ENCODE measurements at regions not wholly inside any gene's neighbourhood (a gene's known extent, or its start where the extent isn't known, plus 50 kb on each side); places are given as distances from the start of the nearest gene placed in this dataset.

DNA sequence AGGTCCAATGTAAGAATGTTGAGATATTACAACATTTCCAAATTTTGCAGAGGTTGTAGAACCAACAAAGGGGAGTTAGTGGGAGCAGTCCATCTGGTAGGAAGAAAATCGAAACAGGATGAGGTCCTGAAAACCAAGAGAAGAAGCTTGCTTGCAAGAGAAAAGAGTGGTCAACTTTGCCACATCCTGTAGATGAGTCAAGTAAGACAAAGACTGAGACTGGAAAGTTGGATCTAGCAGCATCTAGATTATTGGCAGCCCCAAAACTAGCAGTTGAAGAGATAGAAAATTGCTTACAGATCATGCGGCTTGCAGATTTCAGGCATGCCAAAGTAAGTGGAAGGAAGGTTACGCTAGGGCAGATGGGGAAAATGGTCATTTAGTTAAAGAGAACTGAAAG, 378.9 kb downstream of the GRB14 start:
- no peak overlapping the region for H3K4me3 ChIP-seq (ENCODE audit: low read depth, low read length)
- DNase-seq: no peak

DNA sequence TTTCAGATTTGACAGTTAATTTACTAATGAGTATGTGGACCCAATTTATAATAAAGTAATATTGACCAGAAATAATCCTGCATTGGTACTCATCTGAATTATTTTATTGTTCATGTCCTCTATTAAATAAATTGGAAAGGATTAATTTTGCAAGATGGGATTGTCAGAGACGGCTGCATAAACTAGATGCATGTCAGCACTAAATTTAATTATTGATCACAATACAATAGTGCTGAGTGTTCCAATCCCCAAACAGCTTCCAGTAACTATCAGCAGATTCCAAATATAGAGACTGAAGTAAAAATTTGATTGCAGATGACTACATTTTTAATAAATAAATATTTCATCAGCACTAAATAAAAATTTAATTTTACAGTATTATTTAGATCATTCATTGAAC, 387.2 kb downstream of the GRB14 start:
- H3K27ac ChIP-seq: no peak overlapping the region
- no peaks in the 10 kb centered on the region for H3K36me3 ChIP-seq
- H3K9me3 ChIP-seq (ENCODE audit: severe bottlenecking): no peaks in the 10 kb centered on the region
- H3K4me3 ChIP-seq (ENCODE audit: low read depth, low read length): no peak overlapping the region
- DNase-seq: no peak
- no peaks in the 10 kb centered on the region for H3K27me3 ChIP-seq (ENCODE audit: insufficient read depth, low read depth, severe bottlenecking)
- TF ChIP-seq, protein P1, sequence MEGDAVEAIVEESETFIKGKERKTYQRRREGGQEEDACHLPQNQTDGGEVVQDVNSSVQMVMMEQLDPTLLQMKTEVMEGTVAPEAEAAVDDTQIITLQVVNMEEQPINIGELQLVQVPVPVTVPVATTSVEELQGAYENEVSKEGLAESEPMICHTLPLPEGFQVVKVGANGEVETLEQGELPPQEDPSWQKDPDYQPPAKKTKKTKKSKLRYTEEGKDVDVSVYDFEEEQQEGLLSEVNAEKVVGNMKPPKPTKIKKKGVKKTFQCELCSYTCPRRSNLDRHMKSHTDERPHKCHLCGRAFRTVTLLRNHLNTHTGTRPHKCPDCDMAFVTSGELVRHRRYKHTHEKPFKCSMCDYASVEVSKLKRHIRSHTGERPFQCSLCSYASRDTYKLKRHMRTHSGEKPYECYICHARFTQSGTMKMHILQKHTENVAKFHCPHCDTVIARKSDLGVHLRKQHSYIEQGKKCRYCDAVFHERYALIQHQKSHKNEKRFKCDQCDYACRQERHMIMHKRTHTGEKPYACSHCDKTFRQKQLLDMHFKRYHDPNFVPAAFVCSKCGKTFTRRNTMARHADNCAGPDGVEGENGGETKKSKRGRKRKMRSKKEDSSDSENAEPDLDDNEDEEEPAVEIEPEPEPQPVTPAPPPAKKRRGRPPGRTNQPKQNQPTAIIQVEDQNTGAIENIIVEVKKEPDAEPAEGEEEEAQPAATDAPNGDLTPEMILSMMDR (IDR thresholded peaks at IDR 0.05; ENCODE audit: low read depth, low read length): no peak

More for the DNA sequence above, 378.9 kb downstream of the GRB14 start:
- Histone ChIP-seq H3K27me3 (ENCODE audit: insufficient read depth, low read depth, severe bottlenecking) (no peaks in the 10 kb centered on the region), H3K27ac (no peak overlapping the region), H3K36me3 (no peaks in the 10 kb centered on the region), H3K9me3 (ENCODE audit: severe bottlenecking) (peaks cover 8% of the 10 kb centered on the region)
- TF ChIP-seq, protein P1 (IDR thresholded peaks at IDR 0.05; ENCODE audit: low read depth, low read length): no peak

DNA sequence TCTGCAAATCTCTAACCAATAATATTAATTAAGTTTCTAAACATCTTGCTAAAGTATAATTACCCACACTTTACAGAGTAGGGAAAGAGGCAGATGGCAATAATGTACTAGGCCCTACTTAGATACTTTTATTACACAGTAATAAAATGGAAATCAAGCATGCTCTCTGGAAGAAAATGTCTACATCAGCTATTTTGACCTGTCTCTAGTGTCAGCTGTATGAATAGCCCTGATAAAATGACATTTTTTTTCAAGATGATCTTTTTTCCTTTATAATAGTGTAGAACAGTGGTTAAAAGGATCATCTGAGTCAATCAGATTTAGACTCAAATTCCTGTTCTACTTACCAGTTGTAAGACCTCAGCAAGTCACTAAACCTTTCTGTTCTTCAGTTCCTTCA, 397.3 kb downstream of the GRB14 start:
- DNase-seq: no peak
- TF ChIP-seq, protein P1 (IDR thresholded peaks at IDR 0.05; ENCODE audit: low read depth, low read length): no peak
- Histone ChIP-seq H3K4me3 (ENCODE audit: low read depth, low read length) (no peak overlapping the region), H3K9me3 (ENCODE audit: severe bottlenecking) (no peaks in the 10 kb centered on the region), H3K27me3 (ENCODE audit: insufficient read depth, low read depth, severe bottlenecking) (no peaks in the 10 kb centered on the region), H3K27ac (no peak overlapping the region), H3K36me3 (no peaks in the 10 kb centered on the region)

DNA sequence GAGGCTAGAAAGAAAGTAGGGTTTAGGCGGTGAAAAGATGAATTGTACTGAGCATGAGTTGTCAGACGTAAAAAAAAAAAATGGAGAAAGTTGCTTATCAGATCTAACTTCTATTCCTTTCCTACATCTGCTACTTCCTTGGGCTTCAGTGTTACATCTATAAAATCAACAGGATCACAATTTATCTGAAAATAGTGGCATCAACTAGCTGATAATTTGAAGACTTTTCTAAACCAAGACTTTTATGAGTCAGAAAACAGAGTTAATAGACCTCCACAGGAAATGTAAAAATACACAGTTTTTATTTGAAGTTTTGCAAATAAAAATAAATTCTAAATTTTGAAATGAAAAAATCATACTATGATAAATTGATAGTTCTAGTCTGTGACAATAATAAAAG, 399.8 kb downstream of the GRB14 start:
- no peaks in the 10 kb centered on the region for H3K36me3 ChIP-seq
- DNase-seq: no peak
- TF ChIP-seq, protein P1 (IDR thresholded peaks at IDR 0.05; ENCODE audit: low read depth, low read length): no peak
- H3K27ac ChIP-seq: no peak overlapping the region
- H3K4me3 ChIP-seq (ENCODE audit: low read depth, low read length): no peak overlapping the region
- no peaks in the 10 kb centered on the region for H3K9me3 ChIP-seq (ENCODE audit: severe bottlenecking)
- no peaks in the 10 kb centered on the region for H3K27me3 ChIP-seq (ENCODE audit: insufficient read depth, low read depth, severe bottlenecking)

GRCh38 chr2:164220265-164220664, 401.0 kb downstream of the GRB14 start:
- Histone ChIP-seq H3K36me3 (no peaks in the 10 kb centered on the region), H3K27ac (no peak overlapping the region), H3K9me3 (ENCODE audit: severe bottlenecking) (no peaks in the 10 kb centered on the region), H3K27me3 (ENCODE audit: insufficient read depth, low read depth, severe bottlenecking) (no peaks in the 10 kb centered on the region), H3K4me3 (ENCODE audit: low read depth, low read length) (no peak overlapping the region)
- no peak for DNase-seq
- TF ChIP-seq, protein P1 (IDR thresholded peaks at IDR 0.05; ENCODE audit: low read depth, low read length): no peak

DNA sequence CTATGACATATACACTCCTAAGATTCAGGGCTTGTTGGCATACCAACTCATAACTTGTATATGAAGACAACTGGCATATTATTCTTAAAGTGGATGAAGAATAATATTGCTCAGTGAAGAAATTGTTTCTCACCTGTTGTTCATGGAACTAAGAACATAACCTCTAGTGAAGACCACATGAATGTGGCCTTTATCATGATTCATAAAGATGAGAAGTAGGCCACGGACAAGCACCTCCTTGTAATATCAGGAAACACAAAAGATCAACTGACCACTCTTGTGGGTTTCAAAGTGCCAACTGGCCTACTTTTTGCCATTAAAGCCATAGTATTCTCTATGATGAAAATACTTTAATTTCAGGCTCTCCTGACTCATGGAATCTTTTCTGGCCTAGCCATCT, 407.4 kb downstream of the GRB14 start:
- H3K9me3 ChIP-seq (ENCODE audit: severe bottlenecking): no peaks in the 10 kb centered on the region
- H3K27me3 ChIP-seq (ENCODE audit: insufficient read depth, low read depth, severe bottlenecking): no peaks in the 10 kb centered on the region
- no peak for DNase-seq
- H3K27ac ChIP-seq: no peak overlapping the region
- H3K36me3 ChIP-seq: no peaks in the 10 kb centered on the region
- TF ChIP-seq, protein P1 (IDR thresholded peaks at IDR 0.05; ENCODE audit: low read depth, low read length): no peak
- no peak overlapping the region for H3K4me3 ChIP-seq (ENCODE audit: low read depth, low read length)

Data from WERI-Rb-1 (cell line).